ENCODE measurements at regions not wholly inside any gene's neighbourhood (a gene's known extent, or its start where the extent isn't known, plus 50 kb on each side); places are given as distances from the start of the nearest gene placed in this dataset.
"Not testable (repeated sequence)": the region's sequence is repeated elsewhere in the genome, so short reads cannot be mapped to it uniquely, and the experiment has no call there.

DNA sequence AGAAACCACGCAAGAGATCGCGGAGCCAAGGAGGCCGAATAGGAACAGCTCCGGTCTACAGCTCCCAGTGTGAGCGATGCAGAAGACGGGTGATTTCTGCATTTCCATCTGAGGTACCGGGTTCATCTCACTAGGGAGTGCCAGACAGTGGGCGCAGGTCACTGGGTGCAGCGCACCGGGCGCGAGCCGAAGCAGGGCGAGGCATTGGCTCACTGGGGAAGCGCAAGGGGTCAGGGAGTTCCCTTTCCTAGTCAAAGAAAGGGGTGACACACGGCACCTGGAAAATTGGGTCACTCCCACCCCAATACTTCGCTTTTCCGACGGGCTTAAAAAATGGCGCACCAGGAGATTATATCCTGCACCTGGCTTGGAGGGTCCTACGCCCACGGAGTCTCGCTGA, 94.9 kb upstream of the NEK3 start:
- TF ChIP-seq, protein P1, sequence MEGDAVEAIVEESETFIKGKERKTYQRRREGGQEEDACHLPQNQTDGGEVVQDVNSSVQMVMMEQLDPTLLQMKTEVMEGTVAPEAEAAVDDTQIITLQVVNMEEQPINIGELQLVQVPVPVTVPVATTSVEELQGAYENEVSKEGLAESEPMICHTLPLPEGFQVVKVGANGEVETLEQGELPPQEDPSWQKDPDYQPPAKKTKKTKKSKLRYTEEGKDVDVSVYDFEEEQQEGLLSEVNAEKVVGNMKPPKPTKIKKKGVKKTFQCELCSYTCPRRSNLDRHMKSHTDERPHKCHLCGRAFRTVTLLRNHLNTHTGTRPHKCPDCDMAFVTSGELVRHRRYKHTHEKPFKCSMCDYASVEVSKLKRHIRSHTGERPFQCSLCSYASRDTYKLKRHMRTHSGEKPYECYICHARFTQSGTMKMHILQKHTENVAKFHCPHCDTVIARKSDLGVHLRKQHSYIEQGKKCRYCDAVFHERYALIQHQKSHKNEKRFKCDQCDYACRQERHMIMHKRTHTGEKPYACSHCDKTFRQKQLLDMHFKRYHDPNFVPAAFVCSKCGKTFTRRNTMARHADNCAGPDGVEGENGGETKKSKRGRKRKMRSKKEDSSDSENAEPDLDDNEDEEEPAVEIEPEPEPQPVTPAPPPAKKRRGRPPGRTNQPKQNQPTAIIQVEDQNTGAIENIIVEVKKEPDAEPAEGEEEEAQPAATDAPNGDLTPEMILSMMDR (IDR thresholded peaks at IDR 0.05), result not testable (repeated sequence)
- TF ChIP-seq POLR2A (IDR thresholded peaks at IDR 0.05), result not testable (repeated sequence)

Measured in testis (tissue), 2 donors.